HepG2 (cell line): ENCODE measurements at regions not wholly inside any gene's neighbourhood (a gene's known extent, or its start where the extent isn't known, plus 50 kb on each side); places are given as distances from the start of the nearest gene placed in this dataset.

Experiments used
- ARNT ChIP-seq: fragments of 450-650 bp; IDR thresholded peaks from 2 replicates; pipeline ENCODE4 v1.6.1; 2017
- BCL6 ChIP-seq: IDR thresholded peaks from 2 replicates; pipeline ENCODE4 v1.6.1; 2016; ENCODE audit warnings: missing genetic modification reagents, missing compliant biosample characterization
- CENPBD1 ChIP-seq: sonication (generic); formaldehyde crosslinking; IDR thresholded peaks from 2 replicates; pipeline ENCODE4 v1.8.0; 2022; ENCODE audit warnings: missing genetic modification reagents, low read depth, mild to moderate bottlenecking, borderline replicate concordance
- ZNF3 ChIP-seq: IDR thresholded peaks from 2 replicates; pipeline ENCODE4 v1.7.0; 2017; ENCODE audit warnings: inconsistent platforms

- TF ChIP-seq CENPBD1 (CRISPR knock-in tag) = no peak
- TF ChIP-seq ZNF3 (CRISPR knock-in tag) = no peak
- no peak for TF ChIP-seq ARNT
- no peak for TF ChIP-seq BCL6 (CRISPR knock-in tag)
Measured at GRCh38 chr4:138409670-138410069, 167.5 kb upstream of the SLC7A11 start.
